IMR-90 (cell line): ENCODE measurements at regions not wholly inside any gene's neighbourhood (a gene's known extent, or its start where the extent isn't known, plus 50 kb on each side); places are given as distances from the start of the nearest gene placed in this dataset.
"Not testable (repeated sequence)": the region's sequence is repeated elsewhere in the genome, so short reads cannot be mapped to it uniquely, and the experiment has no call there.

Experiments
- CHD1 ChIP-seq: IDR thresholded peaks from 2 replicates; pipeline ENCODE4 v1.6.1; 2012; ENCODE audit warnings: low read depth, low read length, improper control_type of control experiment
- POLR2A ChIP-seq: IDR thresholded peaks from 2 replicates; pipeline ENCODE4 v1.6.1; 2012; ENCODE audit warnings: mild to moderate bottlenecking, low read depth, low read length
- RAD21 ChIP-seq: IDR thresholded peaks from 2 replicates; pipeline ENCODE4 v1.6.1; 2012; ENCODE audit warnings: low read length, improper control_type of control experiment

DNA sequence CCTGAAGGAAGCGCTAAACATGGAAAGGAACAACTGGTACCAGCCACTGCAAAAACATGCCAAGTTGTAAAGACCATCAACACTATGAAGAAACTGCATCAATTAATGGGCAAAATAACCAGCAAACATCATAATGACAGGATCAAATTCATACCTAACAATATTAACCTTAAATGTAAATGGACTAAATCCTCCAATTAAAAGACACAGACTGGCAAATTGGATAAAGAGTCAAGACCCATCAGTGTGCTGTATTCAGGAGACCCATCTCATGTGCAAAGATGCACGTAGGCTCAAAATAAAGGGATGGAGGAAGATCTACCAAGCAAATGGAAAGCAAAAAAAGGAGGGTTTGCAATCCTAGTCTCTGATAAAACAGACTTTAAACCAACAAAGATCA lies 111.3 kb upstream of the PIK3R1 start:
- not testable (repeated sequence) for TF ChIP-seq POLR2A, CHD1, RAD21
